Body of pancreas (tissue), 4 donors: ENCODE measurements at regions not wholly inside any gene's neighbourhood (a gene's known extent, or its start where the extent isn't known, plus 50 kb on each side); places are given as distances from the start of the nearest gene placed in this dataset.

Experiments
- ATAC-seq: fragments of 150-250 bp; one replicate; pipeline ENCODE4 v1.9.1; 2016
- DNase-seq, 4 donors: peaks; one replicate each; pipeline ENCODE4 v3.0.0-alpha.2; 2019
- H3K27ac ChIP-seq, 4 donors: fragments of 200-600 bp; sonication (generic); 1 replicate in 3 of 4; 2 replicates in 1 of 4; pipeline versions ENCODE4 v1.5.1 to v1.6.1; 2016 to 2019; ENCODE audit warnings: mild to moderate bottlenecking in 1 of 4, mixed read lengths in 1 of 4, moderate library complexity in 1 of 4
- H3K27me3 ChIP-seq, 2 donors: fragments of 200-600 bp; sonication (generic); one replicate each; pipeline ENCODE4 v1.6.0; 2016; ENCODE audit warnings: mild to moderate bottlenecking in 1 of 2
- H3K36me3 ChIP-seq, 2 donors: fragments of 200-600 bp; sonication (generic); replicated peaks in 1 of 2; 2 replicates each; pipeline ENCODE4 v1.5.1; 2016; ENCODE audit warnings: low read depth in 2 of 2; ENCODE audit not compliant: insufficient read depth in 1 of 2
- H3K4me1 ChIP-seq: fragments of 200-600 bp; sonication (generic); one replicate; pipeline ENCODE4 v1.6.0; 2016
- H3K4me3 ChIP-seq, 2 donors: fragments of 200-600 bp; sonication (generic); 1 replicate in 1 of 2; 2 replicates in 1 of 2; pipeline ENCODE4 v1.5.1; 2016 to 2019
- H3K9me3 ChIP-seq, 3 donors: fragments of 200-600 bp; sonication (generic); 1 replicate in 2 of 3; 2 replicates in 1 of 3; pipeline ENCODE4 v1.5.1; 2016
- CTCF ChIP-seq, 7 experiments: fragments of 450-650 bp in 4 of 7; fragments of 200-600 bp in 3 of 7; sonication (generic) in 3 of 7; IDR thresholded peaks; one replicate each; pipeline ENCODE4 v1.5.1; 2016 to 2019; ENCODE audit warnings: antibody characterized with exemption in 7 of 7
- POLR2A ChIP-seq, 3 donors: fragments of 450-650 bp; IDR thresholded peaks; one replicate each; pipeline ENCODE4 v1.6.1; 2016; ENCODE audit warnings: antibody characterized with exemption in 3 of 3, mild to moderate bottlenecking in 2 of 3
- WGBS, 2 donors: methylation state at CpG; one replicate each; pipeline ENCODE4 v1.1.5; 2017; 5-methylcytosine and 5-hydroxymethylcytosine counted together
- intact Hi-C: fragments of 100-400 bp; cut with DNase I; formaldehyde crosslinking; loops from one replicate; pipeline ENCODE4 v1.15.1; 2023

- no peaks in the 10 kb centered on the region for H3K9me3 ChIP-seq
- no peak overlapping the region for H3K27ac ChIP-seq
- DNase-seq = no peak
- 41 to 51% methylated on average over 1 of the region's 1 CpG for WGBS, 2 donors
- intact Hi-C loops = no loop called here
- H3K4me3 ChIP-seq = no peak overlapping the region
- H3K4me1 ChIP-seq = no peaks in the 10 kb centered on the region
- no peak for ATAC-seq
- H3K36me3 ChIP-seq = no peaks in the 10 kb centered on the region
- H3K27me3 ChIP-seq = peaks cover 0 to 5% of the 10 kb centered on the region in 2 donors
- TF ChIP-seq CTCF (IDR thresholded peaks at IDR 0.05) = no peak
- no peak for TF ChIP-seq POLR2A (IDR thresholded peaks at IDR 0.05)
These were observed 95.7 kb upstream of the VPREB1 start for GRCh38 chr22:22148905-22149304.

DNA sequence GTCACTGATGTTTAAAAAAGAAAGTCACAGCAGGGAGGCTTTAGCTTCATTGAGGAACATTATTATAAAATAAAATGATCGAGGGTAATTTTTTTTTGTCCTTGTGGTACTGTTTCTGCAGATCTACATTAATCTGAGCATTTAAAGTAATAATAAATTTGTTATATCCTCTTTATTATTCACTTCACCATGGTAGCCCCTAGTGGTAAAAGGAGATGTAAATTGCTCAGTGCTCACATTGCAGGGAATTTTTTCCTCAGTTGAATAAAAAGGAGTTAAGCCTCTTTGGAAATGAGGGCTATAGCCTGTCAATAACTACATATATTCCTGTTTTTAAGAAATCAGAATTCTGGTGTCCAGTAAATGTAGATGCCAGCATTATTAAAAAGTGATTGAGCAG, 99.7 kb upstream of the VPREB1 start:
- DNase-seq = no peak
- WGBS, 2 donors = 30 to 48% methylated on average over 1 of the region's 1 CpG
- no peak overlapping the region for H3K27ac ChIP-seq
- no peak for TF ChIP-seq POLR2A (IDR thresholded peaks at IDR 0.05)
- no peak for TF ChIP-seq CTCF (IDR thresholded peaks at IDR 0.05)
- no peak for ATAC-seq
- H3K4me3 ChIP-seq = no peak overlapping the region
- no peaks in the 10 kb centered on the region for H3K4me1 ChIP-seq
- H3K36me3 ChIP-seq = no peaks in the 10 kb centered on the region
- H3K9me3 ChIP-seq = no peaks in the 10 kb centered on the region
- intact Hi-C loops = no loop called here
- peaks cover 0 to 5% of the 10 kb centered on the region in 2 donors for H3K27me3 ChIP-seq

- WGBS, 2 donors = 56 to 67% methylated on average over 6 of the region's 6 CpGs
- TF ChIP-seq CTCF (IDR thresholded peaks at IDR 0.05) (no peak), POLR2A (IDR thresholded peaks at IDR 0.05) (no peak)
- DNase-seq (no peak), ATAC-seq (no peak)
- Histone ChIP-seq H3K27ac (no peak overlapping the region), H3K36me3 (no peaks in the 10 kb centered on the region), H3K27me3 (peaks cover 0 to 5% of the 10 kb centered on the region in 2 donors), H3K4me1 (no peaks in the 10 kb centered on the region), H3K9me3 (no peaks in the 10 kb centered on the region), H3K4me3 (no peak overlapping the region)
- intact Hi-C loops = no loop called here
These were observed 101.1 kb upstream of the VPREB1 start for GRCh38 chr22:22143448-22143847.

DNA sequence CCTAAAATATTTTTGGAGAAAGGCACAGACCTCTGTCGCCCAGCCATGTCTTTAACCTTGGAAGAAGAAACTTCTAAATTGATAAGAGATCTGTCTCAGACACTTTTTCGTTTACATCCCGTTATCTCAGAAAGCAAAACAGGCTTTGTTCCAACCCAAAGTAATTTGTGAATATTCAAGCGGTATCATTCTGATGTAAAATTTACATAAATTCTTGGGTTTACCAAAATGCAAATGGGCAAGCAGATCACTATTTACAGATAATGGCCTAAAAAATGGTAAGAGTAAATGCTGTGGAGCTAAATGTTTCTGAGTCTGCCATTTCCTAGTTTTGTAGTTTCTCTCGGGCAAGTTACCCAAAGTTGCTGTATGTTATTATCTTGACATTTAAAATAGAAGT, 101.9 kb upstream of the VPREB1 start:
- WGBS, 2 donors = 45 to 48% methylated on average over 5 of the region's 5 CpGs
- intact Hi-C loops = no loop called here

More for the DNA sequence above, 101.9 kb upstream of the VPREB1 start:
- no peak for TF ChIP-seq POLR2A (IDR thresholded peaks at IDR 0.05)
- no peak for TF ChIP-seq CTCF (IDR thresholded peaks at IDR 0.05)
- Histone ChIP-seq H3K27me3 (peaks cover 0 to 5% of the 10 kb centered on the region in 2 donors), H3K4me1 (no peaks in the 10 kb centered on the region), H3K4me3 (no peak overlapping the region), H3K9me3 (no peaks in the 10 kb centered on the region), H3K27ac (no peak overlapping the region), H3K36me3 (no peaks in the 10 kb centered on the region)
- ATAC-seq (no peak), DNase-seq (no peak)
